ENCODE measurements at regions not wholly inside any gene's neighbourhood (a gene's known extent, or its start where the extent isn't known, plus 50 kb on each side); places are given as distances from the start of the nearest gene placed in this dataset.
"Not testable (repeated sequence)": the region's sequence is repeated elsewhere in the genome, so short reads cannot be mapped to it uniquely, and the experiment has no call there.

DNA sequence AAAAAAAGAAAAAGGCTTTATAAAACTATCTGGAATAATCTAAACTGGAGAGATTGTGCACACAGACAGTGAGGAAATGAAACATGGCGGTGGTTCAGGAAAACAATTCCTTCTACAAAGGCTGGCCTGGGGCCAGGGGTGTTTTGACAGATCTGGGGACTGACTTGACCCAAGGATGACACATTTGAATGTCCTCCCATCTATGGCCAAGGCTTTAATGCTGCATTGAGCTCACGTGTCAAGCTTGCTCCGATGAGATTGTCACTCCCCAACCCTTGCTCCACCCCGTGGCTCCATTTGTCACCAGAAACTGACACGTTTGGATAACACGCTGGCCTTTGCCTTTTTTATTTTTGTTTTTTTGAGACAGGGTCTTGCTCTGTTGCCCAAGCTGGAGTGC, 156.1 kb downstream of the ZFP64 start:
- H2AFZ ChIP-seq (ENCODE audit: low read depth, low read length): no peak overlapping the region

GRCh38 chr20:52034581-52034980, 157.0 kb downstream of the ZFP64 start:
- no peak overlapping the region for H3K4me3 ChIP-seq (ENCODE audit: low read depth in 1 of 2, low read length in 2 of 2)
- ATAC-seq (ENCODE audit: insufficient read depth, low read depth): no peak

More for the DNA sequence above, 156.1 kb downstream of the ZFP64 start:
- ATAC-seq (ENCODE audit: insufficient read depth, low read depth): no peak
- Histone ChIP-seq H3K79me2 (ENCODE audit: insufficient read depth, low read length) (no peaks in the 10 kb centered on the region), H3K27me3 (ENCODE audit: insufficient read depth, low read length, poor library complexity) (no peaks in the 10 kb centered on the region), H3K27ac (ENCODE audit: low read length) (no peak overlapping the region), H3K4me1 (ENCODE audit: insufficient read depth, low read length) (peaks cover 17% of the 10 kb centered on the region), H3K36me3 (ENCODE audit: insufficient read depth, low read length) (no peaks in the 10 kb centered on the region), H3K4me3 (ENCODE audit: low read depth in 1 of 2, low read length in 2 of 2) (no peak overlapping the region), H3K9me3 (ENCODE audit: insufficient read depth, low read length, severe bottlenecking) (no peaks in the 10 kb centered on the region), H3K9ac (ENCODE audit: low read depth, low read length) (no peak overlapping the region), H4K20me1 (ENCODE audit: insufficient read depth, low read length) (no peaks in the 10 kb centered on the region), H3K4me2 (ENCODE audit: insufficient read depth, low read length) (no peak overlapping the region)
- no peak for DNase-seq
- TF ChIP-seq, protein P1, sequence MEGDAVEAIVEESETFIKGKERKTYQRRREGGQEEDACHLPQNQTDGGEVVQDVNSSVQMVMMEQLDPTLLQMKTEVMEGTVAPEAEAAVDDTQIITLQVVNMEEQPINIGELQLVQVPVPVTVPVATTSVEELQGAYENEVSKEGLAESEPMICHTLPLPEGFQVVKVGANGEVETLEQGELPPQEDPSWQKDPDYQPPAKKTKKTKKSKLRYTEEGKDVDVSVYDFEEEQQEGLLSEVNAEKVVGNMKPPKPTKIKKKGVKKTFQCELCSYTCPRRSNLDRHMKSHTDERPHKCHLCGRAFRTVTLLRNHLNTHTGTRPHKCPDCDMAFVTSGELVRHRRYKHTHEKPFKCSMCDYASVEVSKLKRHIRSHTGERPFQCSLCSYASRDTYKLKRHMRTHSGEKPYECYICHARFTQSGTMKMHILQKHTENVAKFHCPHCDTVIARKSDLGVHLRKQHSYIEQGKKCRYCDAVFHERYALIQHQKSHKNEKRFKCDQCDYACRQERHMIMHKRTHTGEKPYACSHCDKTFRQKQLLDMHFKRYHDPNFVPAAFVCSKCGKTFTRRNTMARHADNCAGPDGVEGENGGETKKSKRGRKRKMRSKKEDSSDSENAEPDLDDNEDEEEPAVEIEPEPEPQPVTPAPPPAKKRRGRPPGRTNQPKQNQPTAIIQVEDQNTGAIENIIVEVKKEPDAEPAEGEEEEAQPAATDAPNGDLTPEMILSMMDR (IDR thresholded peaks at IDR 0.05; ENCODE audit: borderline replicate concordance, extremely low read depth, low read length, poor library complexity, severe bottlenecking): no peak
- TF ChIP-seq EZH2 (IDR thresholded peaks at IDR 0.05; ENCODE audit: borderline replicate concordance, low read depth, low read length, severe bottlenecking): no peak

GRCh38 chr20:52033313-52033712, 158.3 kb downstream of the ZFP64 start:
- ATAC-seq (ENCODE audit: insufficient read depth, low read depth): no peak

More at GRCh38 chr20:52034581-52034980, 157.0 kb downstream of the ZFP64 start:
- Histone ChIP-seq H3K4me1 (ENCODE audit: insufficient read depth, low read length) (peaks cover 17% of the 10 kb centered on the region), H3K36me3 (ENCODE audit: insufficient read depth, low read length) (no peaks in the 10 kb centered on the region), H3K9me3 (ENCODE audit: insufficient read depth, low read length, severe bottlenecking) (no peaks in the 10 kb centered on the region), H3K27me3 (ENCODE audit: insufficient read depth, low read length, poor library complexity) (no peaks in the 10 kb centered on the region), H2AFZ (ENCODE audit: low read depth, low read length) (no peak overlapping the region), H4K20me1 (ENCODE audit: insufficient read depth, low read length) (no peaks in the 10 kb centered on the region), H3K9ac (ENCODE audit: low read depth, low read length) (no peak overlapping the region), H3K79me2 (ENCODE audit: insufficient read depth, low read length) (no peaks in the 10 kb centered on the region), H3K27ac (ENCODE audit: low read length) (no peak overlapping the region), H3K4me2 (ENCODE audit: insufficient read depth, low read length) (no peak overlapping the region)
- no peak for DNase-seq
- TF ChIP-seq, protein P1 (IDR thresholded peaks at IDR 0.05; ENCODE audit: borderline replicate concordance, extremely low read depth, low read length, poor library complexity, severe bottlenecking): no peak
- no peak for TF ChIP-seq EZH2 (IDR thresholded peaks at IDR 0.05; ENCODE audit: borderline replicate concordance, low read depth, low read length, severe bottlenecking)

GRCh38 chr20:52032304-52032683, 159.3 kb downstream of the ZFP64 start:
- not testable (repeated sequence) for DNase-seq; H3K36me3 ChIP-seq (ENCODE audit: insufficient read depth, low read length); H2AFZ ChIP-seq (ENCODE audit: low read depth, low read length); H3K79me2 ChIP-seq (ENCODE audit: insufficient read depth, low read length); H3K4me3 ChIP-seq (ENCODE audit: low read depth in 1 of 2, low read length in 2 of 2); H3K4me2 ChIP-seq (ENCODE audit: insufficient read depth, low read length); H3K27me3 ChIP-seq (ENCODE audit: insufficient read depth, low read length, poor library complexity); H3K9ac ChIP-seq (ENCODE audit: low read depth, low read length); H4K20me1 ChIP-seq (ENCODE audit: insufficient read depth, low read length); H3K9me3 ChIP-seq (ENCODE audit: insufficient read depth, low read length, severe bottlenecking); ATAC-seq (ENCODE audit: insufficient read depth, low read depth)
- peak overlapping the region; percentile 13; the same call in 1 of the 2 replicates for H3K27ac ChIP-seq (ENCODE audit: low read length)
- H3K4me1 ChIP-seq (ENCODE audit: insufficient read depth, low read length): peaks cover 17% of the 10 kb centered on the region

More at GRCh38 chr20:52033313-52033712, 158.3 kb downstream of the ZFP64 start:
- Histone ChIP-seq H3K79me2 (ENCODE audit: insufficient read depth, low read length) (no peaks in the 10 kb centered on the region), H3K4me1 (ENCODE audit: insufficient read depth, low read length) (peaks cover 17% of the 10 kb centered on the region), H3K9ac (ENCODE audit: low read depth, low read length) (no peak overlapping the region), H3K9me3 (ENCODE audit: insufficient read depth, low read length, severe bottlenecking) (no peaks in the 10 kb centered on the region), H3K27ac (ENCODE audit: low read length) (no peak overlapping the region), H3K4me2 (ENCODE audit: insufficient read depth, low read length) (no peak overlapping the region), H3K27me3 (ENCODE audit: insufficient read depth, low read length, poor library complexity) (no peaks in the 10 kb centered on the region), H3K4me3 (ENCODE audit: low read depth in 1 of 2, low read length in 2 of 2) (no peak overlapping the region), H4K20me1 (ENCODE audit: insufficient read depth, low read length) (no peaks in the 10 kb centered on the region), H2AFZ (ENCODE audit: low read depth, low read length) (no peak overlapping the region), H3K36me3 (ENCODE audit: insufficient read depth, low read length) (no peaks in the 10 kb centered on the region)
- DNase-seq: no peak
- no peak for TF ChIP-seq EZH2 (IDR thresholded peaks at IDR 0.05; ENCODE audit: borderline replicate concordance, low read depth, low read length, severe bottlenecking)
- TF ChIP-seq, protein P1 (IDR thresholded peaks at IDR 0.05; ENCODE audit: borderline replicate concordance, extremely low read depth, low read length, poor library complexity, severe bottlenecking): no peak

Measured in DND-41 (cell line).